ENCODE measurements at regions not wholly inside any gene's neighbourhood (a gene's known extent, or its start where the extent isn't known, plus 50 kb on each side); places are given as distances from the start of the nearest gene placed in this dataset.
"Not testable (repeated sequence)": the region's sequence is repeated elsewhere in the genome, so short reads cannot be mapped to it uniquely, and the experiment has no call there.

GRCh38 chr16:29213251-29213650 lies 193.3 kb downstream of the NPIPB11 start:
- FAIRE-seq: not testable (repeated sequence)

- FAIRE-seq: not testable (repeated sequence)
Measured at GRCh38 chr16:29212084-29213027, 194.2 kb downstream of the NPIPB11 start.

- not testable (repeated sequence) for FAIRE-seq
Measured at GRCh38 chr16:29211456-29211855, 195.1 kb downstream of the NPIPB11 start.

GRCh38 chr16:29210299-29211150 lies 196.0 kb downstream of the NPIPB11 start:
- not testable (repeated sequence) for FAIRE-seq

GRCh38 chr16:29206120-29206519 lies 200.4 kb downstream of the NPIPB11 start:
- FAIRE-seq: not testable (repeated sequence)

GRCh38 chr16:29205151-29205550 lies 201.4 kb downstream of the NPIPB11 start:
- FAIRE-seq: not testable (repeated sequence)

GRCh38 chr16:29204806-29205135 lies 201.7 kb downstream of the NPIPB11 start:
- no peak for FAIRE-seq

GRCh38 chr16:29203933-29204805 lies 202.3 kb downstream of the NPIPB11 start:
- FAIRE-seq: not testable (repeated sequence)

- FAIRE-seq: not testable (repeated sequence)
Measured at GRCh38 chr16:29203046-29203932, 203.2 kb downstream of the NPIPB11 start.

- not testable (repeated sequence) for FAIRE-seq
Measured at GRCh38 chr16:29202642-29203041, 203.9 kb downstream of the NPIPB11 start.

GRCh38 chr16:29202025-29202632 lies 204.4 kb downstream of the NPIPB11 start:
- FAIRE-seq: not testable (repeated sequence)

- FAIRE-seq: not testable (repeated sequence)
Measured at GRCh38 chr16:29201296-29202024, 205.1 kb downstream of the NPIPB11 start.

- not testable (repeated sequence) for FAIRE-seq
Measured at GRCh38 chr16:29200681-29201080, 205.8 kb downstream of the NPIPB11 start.

- not testable (repeated sequence) for FAIRE-seq
Measured at GRCh38 chr16:29200135-29200601, 206.3 kb downstream of the NPIPB11 start.

GRCh38 chr16:29199626-29200025 lies 206.9 kb downstream of the NPIPB11 start:
- FAIRE-seq: not testable (repeated sequence)

- no peak for FAIRE-seq
Measured at GRCh38 chr16:29198731-29199521, 207.6 kb downstream of the NPIPB11 start.

GRCh38 chr16:29198231-29198630 lies 208.3 kb downstream of the NPIPB11 start:
- FAIRE-seq: no peak

- not testable (repeated sequence) for FAIRE-seq
Measured at GRCh38 chr16:29197494-29198100, 208.9 kb downstream of the NPIPB11 start.

GRCh38 chr16:29196746-29197145 lies 209.8 kb downstream of the NPIPB11 start:
- not testable (repeated sequence) for FAIRE-seq

Measured in colon (tissue), 2 donors.